ENCODE measurements at regions not wholly inside any gene's neighbourhood (a gene's known extent, or its start where the extent isn't known, plus 50 kb on each side); places are given as distances from the start of the nearest gene placed in this dataset.

GRCh38 chr2:146681991-146682390 lies 1162.8 kb upstream of the ACVR2A start:
- no peak for ATAC-seq (ENCODE audit: low read depth)
- no peak overlapping the region for H3K27ac ChIP-seq (ENCODE audit: poor library complexity, severe bottlenecking)
- H3K4me1 ChIP-seq (ENCODE audit: insufficient read depth, poor library complexity, severe bottlenecking), result no peaks in the 10 kb centered on the region
- no peak overlapping the region for H3K4me3 ChIP-seq (ENCODE audit: severe bottlenecking)
- peaks cover 2% of the 10 kb centered on the region for H3K9me3 ChIP-seq (ENCODE audit: severe bottlenecking)
- TF ChIP-seq CTCF (IDR thresholded peaks at IDR 0.05; ENCODE audit: poor library complexity, severe bottlenecking), result no peak
- no peaks in the 10 kb centered on the region for H3K27me3 ChIP-seq (ENCODE audit: insufficient read depth, poor library complexity, severe bottlenecking)
- DNase-seq (ENCODE audit: low spot score), result no peak
- no peaks in the 10 kb centered on the region for H3K36me3 ChIP-seq (ENCODE audit: low read depth)

GRCh38 chr2:146678516-146678915 lies 1166.3 kb upstream of the ACVR2A start:
- ATAC-seq (ENCODE audit: low read depth), result no peak

GRCh38 chr2:146677280-146677679 lies 1167.5 kb upstream of the ACVR2A start:
- ATAC-seq (ENCODE audit: low read depth), result no peak
- Histone ChIP-seq H3K27me3 (ENCODE audit: insufficient read depth, poor library complexity, severe bottlenecking) (no peaks in the 10 kb centered on the region), H3K9me3 (ENCODE audit: severe bottlenecking) (no peaks in the 10 kb centered on the region), H3K36me3 (ENCODE audit: low read depth) (no peaks in the 10 kb centered on the region), H3K27ac (ENCODE audit: poor library complexity, severe bottlenecking) (no peak overlapping the region), H3K4me1 (ENCODE audit: insufficient read depth, poor library complexity, severe bottlenecking) (no peaks in the 10 kb centered on the region), H3K4me3 (ENCODE audit: severe bottlenecking) (no peak overlapping the region)
- TF ChIP-seq CTCF (IDR thresholded peaks at IDR 0.05; ENCODE audit: poor library complexity, severe bottlenecking), result peak; percentile 22
- DNase-seq (ENCODE audit: low spot score), result no peak

More at GRCh38 chr2:146678516-146678915, 1166.3 kb upstream of the ACVR2A start:
- H3K27me3 ChIP-seq (ENCODE audit: insufficient read depth, poor library complexity, severe bottlenecking), result no peaks in the 10 kb centered on the region
- no peak for DNase-seq (ENCODE audit: low spot score)
- H3K36me3 ChIP-seq (ENCODE audit: low read depth), result no peaks in the 10 kb centered on the region
- no peak overlapping the region for H3K4me3 ChIP-seq (ENCODE audit: severe bottlenecking)
- no peaks in the 10 kb centered on the region for H3K9me3 ChIP-seq (ENCODE audit: severe bottlenecking)
- TF ChIP-seq CTCF (IDR thresholded peaks at IDR 0.05; ENCODE audit: poor library complexity, severe bottlenecking), result no peak
- no peak overlapping the region for H3K27ac ChIP-seq (ENCODE audit: poor library complexity, severe bottlenecking)
- H3K4me1 ChIP-seq (ENCODE audit: insufficient read depth, poor library complexity, severe bottlenecking), result no peaks in the 10 kb centered on the region

- TF ChIP-seq CTCF (IDR thresholded peaks at IDR 0.05; ENCODE audit: poor library complexity, severe bottlenecking), result no peak
- ATAC-seq (ENCODE audit: low read depth) (no peak), DNase-seq (ENCODE audit: low spot score) (no peak)
- Histone ChIP-seq H3K4me3 (ENCODE audit: severe bottlenecking) (no peak overlapping the region), H3K9me3 (ENCODE audit: severe bottlenecking) (no peaks in the 10 kb centered on the region), H3K36me3 (ENCODE audit: low read depth) (no peaks in the 10 kb centered on the region), H3K27ac (ENCODE audit: poor library complexity, severe bottlenecking) (no peak overlapping the region), H3K27me3 (ENCODE audit: insufficient read depth, poor library complexity, severe bottlenecking) (no peaks in the 10 kb centered on the region), H3K4me1 (ENCODE audit: insufficient read depth, poor library complexity, severe bottlenecking) (peaks cover 16% of the 10 kb centered on the region)
Measured at GRCh38 chr2:146669735-146670134, 1175.1 kb upstream of the ACVR2A start.

GRCh38 chr2:146666340-146666739 lies 1178.5 kb upstream of the ACVR2A start:
- DNase-seq (ENCODE audit: low spot score) (no peak), ATAC-seq (ENCODE audit: low read depth) (peak; percentile 79)
- no peak overlapping the region for H3K4me3 ChIP-seq (ENCODE audit: severe bottlenecking)
- H3K36me3 ChIP-seq (ENCODE audit: low read depth), result no peaks in the 10 kb centered on the region
- no peaks in the 10 kb centered on the region for H3K9me3 ChIP-seq (ENCODE audit: severe bottlenecking)
- no peak overlapping the region for H3K27ac ChIP-seq (ENCODE audit: poor library complexity, severe bottlenecking)
- H3K4me1 ChIP-seq (ENCODE audit: insufficient read depth, poor library complexity, severe bottlenecking), result peaks cover 16% of the 10 kb centered on the region
- H3K27me3 ChIP-seq (ENCODE audit: insufficient read depth, poor library complexity, severe bottlenecking), result no peaks in the 10 kb centered on the region
- no peak for TF ChIP-seq CTCF (IDR thresholded peaks at IDR 0.05; ENCODE audit: poor library complexity, severe bottlenecking)

All from RWPE2 (cell line).